ENCODE measurements at regions not wholly inside any gene's neighbourhood (a gene's known extent, or its start where the extent isn't known, plus 50 kb on each side); places are given as distances from the start of the nearest gene placed in this dataset.
"Not testable (repeated sequence)": the region's sequence is repeated elsewhere in the genome, so short reads cannot be mapped to it uniquely, and the experiment has no call there.

GRCh38 chr12:41652981-41653380 is 464.9 kb downstream of the PDZRN4 start:
- no peak for DNase-seq

GRCh38 chr12:41645624-41646023 is 457.5 kb downstream of the PDZRN4 start:
- no peak for DNase-seq

- not testable (repeated sequence) for DNase-seq
Measured at GRCh38 chr12:41642808-41643207, 454.7 kb downstream of the PDZRN4 start.

GRCh38 chr12:41636653-41637052 is 448.5 kb downstream of the PDZRN4 start:
- DNase-seq, result no peak

- no peak for DNase-seq
Measured at GRCh38 chr12:41635626-41636364, 447.7 kb downstream of the PDZRN4 start.

- DNase-seq, result no peak
Measured at GRCh38 chr12:41634091-41634490, 446.0 kb downstream of the PDZRN4 start.

- DNase-seq, result no peak
Measured at GRCh38 chr12:41629611-41630010, 441.5 kb downstream of the PDZRN4 start.

GRCh38 chr12:41627476-41627875 is 439.4 kb downstream of the PDZRN4 start:
- DNase-seq, result no peak

- DNase-seq, result no peak
Measured at GRCh38 chr12:41624571-41624970, 436.5 kb downstream of the PDZRN4 start.

Data from NCI-H510A (cell line).